HL-60 (cell line): ENCODE measurements at regions not wholly inside any gene's neighbourhood (a gene's known extent, or its start where the extent isn't known, plus 50 kb on each side); places are given as distances from the start of the nearest gene placed in this dataset.

ENCODE experiments used
- GABPA ChIP-seq: IDR thresholded peaks from 2 replicates; pipeline ENCODE4 v1.6.1; 2012; ENCODE audit warnings: low read depth
- POLR2AphosphoS5 ChIP-seq: IDR thresholded peaks from 2 replicates; pipeline ENCODE4 v1.6.1; 2012; ENCODE audit warnings: low read depth
- TF ChIP-seq, protein P1 (sequence below): IDR thresholded peaks from one replicate; pipeline ENCODE4 v1.5.1; 2011; ENCODE audit warnings: low read length, control low read depth, inconsistent platforms; ENCODE audit not compliant: insufficient read depth
- TF ChIP-seq, protein P2 (sequence below): IDR thresholded peaks from 2 replicates; pipeline ENCODE4 v1.6.1; 2012; ENCODE audit warnings: low read depth; ENCODE audit not compliant: insufficient replicate concordance

DNA sequence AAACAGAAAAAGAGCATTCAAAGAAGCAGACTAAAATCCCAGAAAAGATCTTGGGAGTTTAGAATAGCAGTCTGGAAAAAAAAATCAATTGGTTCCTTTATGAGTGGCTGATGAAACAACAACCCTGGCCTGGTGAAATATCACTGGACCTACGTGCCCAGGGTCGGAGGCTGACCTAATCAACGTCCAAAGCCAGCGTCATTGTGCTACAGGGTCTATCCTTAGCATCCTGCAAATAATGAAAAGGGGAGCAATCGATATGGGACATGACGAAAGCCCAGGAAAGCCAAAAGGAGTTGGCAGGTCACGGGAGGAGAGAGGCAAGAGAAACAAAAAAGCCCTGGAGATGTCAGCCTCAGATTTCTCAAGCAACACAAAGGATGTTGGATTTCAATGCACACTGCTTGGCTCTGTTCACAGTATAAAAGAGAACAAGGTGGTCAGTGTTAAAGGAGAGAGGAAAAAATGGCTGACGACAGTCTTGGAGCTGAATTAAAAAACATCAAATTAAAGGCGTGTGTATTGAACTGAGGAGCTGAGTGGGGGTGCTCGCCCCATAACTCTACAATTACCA is 148.8 kb downstream of the BLID start:
- TF ChIP-seq, protein P1, sequence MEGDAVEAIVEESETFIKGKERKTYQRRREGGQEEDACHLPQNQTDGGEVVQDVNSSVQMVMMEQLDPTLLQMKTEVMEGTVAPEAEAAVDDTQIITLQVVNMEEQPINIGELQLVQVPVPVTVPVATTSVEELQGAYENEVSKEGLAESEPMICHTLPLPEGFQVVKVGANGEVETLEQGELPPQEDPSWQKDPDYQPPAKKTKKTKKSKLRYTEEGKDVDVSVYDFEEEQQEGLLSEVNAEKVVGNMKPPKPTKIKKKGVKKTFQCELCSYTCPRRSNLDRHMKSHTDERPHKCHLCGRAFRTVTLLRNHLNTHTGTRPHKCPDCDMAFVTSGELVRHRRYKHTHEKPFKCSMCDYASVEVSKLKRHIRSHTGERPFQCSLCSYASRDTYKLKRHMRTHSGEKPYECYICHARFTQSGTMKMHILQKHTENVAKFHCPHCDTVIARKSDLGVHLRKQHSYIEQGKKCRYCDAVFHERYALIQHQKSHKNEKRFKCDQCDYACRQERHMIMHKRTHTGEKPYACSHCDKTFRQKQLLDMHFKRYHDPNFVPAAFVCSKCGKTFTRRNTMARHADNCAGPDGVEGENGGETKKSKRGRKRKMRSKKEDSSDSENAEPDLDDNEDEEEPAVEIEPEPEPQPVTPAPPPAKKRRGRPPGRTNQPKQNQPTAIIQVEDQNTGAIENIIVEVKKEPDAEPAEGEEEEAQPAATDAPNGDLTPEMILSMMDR, result no peak
- TF ChIP-seq, protein P2, sequence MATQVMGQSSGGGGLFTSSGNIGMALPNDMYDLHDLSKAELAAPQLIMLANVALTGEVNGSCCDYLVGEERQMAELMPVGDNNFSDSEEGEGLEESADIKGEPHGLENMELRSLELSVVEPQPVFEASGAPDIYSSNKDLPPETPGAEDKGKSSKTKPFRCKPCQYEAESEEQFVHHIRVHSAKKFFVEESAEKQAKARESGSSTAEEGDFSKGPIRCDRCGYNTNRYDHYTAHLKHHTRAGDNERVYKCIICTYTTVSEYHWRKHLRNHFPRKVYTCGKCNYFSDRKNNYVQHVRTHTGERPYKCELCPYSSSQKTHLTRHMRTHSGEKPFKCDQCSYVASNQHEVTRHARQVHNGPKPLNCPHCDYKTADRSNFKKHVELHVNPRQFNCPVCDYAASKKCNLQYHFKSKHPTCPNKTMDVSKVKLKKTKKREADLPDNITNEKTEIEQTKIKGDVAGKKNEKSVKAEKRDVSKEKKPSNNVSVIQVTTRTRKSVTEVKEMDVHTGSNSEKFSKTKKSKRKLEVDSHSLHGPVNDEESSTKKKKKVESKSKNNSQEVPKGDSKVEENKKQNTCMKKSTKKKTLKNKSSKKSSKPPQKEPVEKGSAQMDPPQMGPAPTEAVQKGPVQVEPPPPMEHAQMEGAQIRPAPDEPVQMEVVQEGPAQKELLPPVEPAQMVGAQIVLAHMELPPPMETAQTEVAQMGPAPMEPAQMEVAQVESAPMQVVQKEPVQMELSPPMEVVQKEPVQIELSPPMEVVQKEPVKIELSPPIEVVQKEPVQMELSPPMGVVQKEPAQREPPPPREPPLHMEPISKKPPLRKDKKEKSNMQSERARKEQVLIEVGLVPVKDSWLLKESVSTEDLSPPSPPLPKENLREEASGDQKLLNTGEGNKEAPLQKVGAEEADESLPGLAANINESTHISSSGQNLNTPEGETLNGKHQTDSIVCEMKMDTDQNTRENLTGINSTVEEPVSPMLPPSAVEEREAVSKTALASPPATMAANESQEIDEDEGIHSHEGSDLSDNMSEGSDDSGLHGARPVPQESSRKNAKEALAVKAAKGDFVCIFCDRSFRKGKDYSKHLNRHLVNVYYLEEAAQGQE, result no peak
- TF ChIP-seq GABPA (no peak), POLR2AphosphoS5 (no peak)
